H1 (cell line): ENCODE measurements at regions not wholly inside any gene's neighbourhood (a gene's known extent, or its start where the extent isn't known, plus 50 kb on each side); places are given as distances from the start of the nearest gene placed in this dataset.

Experiments used
- CTCF ChIA-PET: fragments of 300-600 bp; sonication (Branson Sonifier 250); formaldehyde crosslinking; loops from one replicate; lab custom pipeline; 2021; ENCODE audit not compliant: partially characterized antibody; lab: Charles Lee
- POLR2A ChIA-PET: fragments of 300-600 bp; sonication (Branson Sonifier 250); formaldehyde crosslinking; loops from one replicate; lab custom pipeline; 2021; ENCODE audit warnings: inconsistent platforms; ENCODE audit not compliant: partially characterized antibody; lab: Charles Lee
- DNase-seq, 2 experiments: peaks; one replicate each; pipeline versions ENCODE4 v3.0.0 to v3.0.0-alpha.2; 2010 to 2022; ENCODE audit warnings: low spot score in 2 of 2, low read depth in 1 of 2, mixed read lengths in 1 of 2
- FAIRE-seq: peaks from 2 replicates; lab custom pipeline; 2011; peaks lifted over from hg19 to GRCh38; lab: Jason Lieb, UNC
- H2AFZ ChIP-seq: 2 replicates; pipeline ENCODE4 v1.8.1; 2012; ENCODE audit warnings: low read length, inconsistent platforms
- H2AK5ac ChIP-seq: 2 replicates; pipeline ENCODE4 v1.6.1; 2013; ENCODE audit warnings: low read depth, low read length
- H2BK120ac ChIP-seq: replicated peaks from 2 replicates; pipeline ENCODE3; 2013; ENCODE audit warnings: low read depth, low read length, inconsistent platforms
- H2BK12ac ChIP-seq: 2 replicates; pipeline ENCODE4 v1.6.1; 2013; ENCODE audit warnings: low read depth, low read length
- H2BK15ac ChIP-seq: 2 replicates; pipeline ENCODE4 v1.6.1; 2013; ENCODE audit warnings: low read length
- H2BK20ac ChIP-seq: 2 replicates; pipeline ENCODE4 v1.6.1; 2013; ENCODE audit warnings: low read length
- H2BK5ac ChIP-seq: 2 replicates; pipeline ENCODE4 v1.6.1; 2013; ENCODE audit warnings: low read depth, low read length
- H3K14ac ChIP-seq: 2 replicates; pipeline ENCODE4 v1.6.1; 2013; ENCODE audit warnings: inconsistent platforms; ENCODE audit not compliant: insufficient read length
- H3K18ac ChIP-seq: 2 replicates; pipeline ENCODE4 v1.6.1; 2013; ENCODE audit warnings: low read length; ENCODE audit errors: extremely low read depth
- H3K23ac ChIP-seq: 2 replicates; pipeline ENCODE4 v1.6.1; 2013; ENCODE audit warnings: inconsistent platforms; ENCODE audit not compliant: insufficient read length
- H3K23me2 ChIP-seq: 2 replicates; pipeline ENCODE4 v1.6.1; 2013; ENCODE audit warnings: low read depth, low read length
- H3K27ac ChIP-seq: 2 replicates; pipeline ENCODE4 v1.6.1; 2011; ENCODE audit warnings: low read depth, low read length, inconsistent platforms
- H3K27me3 ChIP-seq, 4 experiments: replicated peaks in 1 of 4; 1 replicate in 1 of 4; 2 replicates in 3 of 4; pipeline versions ENCODE4 v1.6.1 to v1.8.1; 2011 to 2013; ENCODE audit warnings: low read length in 3 of 4, mild to moderate bottlenecking in 3 of 4, inconsistent platforms in 2 of 4, mixed read lengths in 2 of 4, moderate library complexity in 1 of 4; ENCODE audit not compliant: control insufficient read depth in 3 of 4, insufficient read depth in 3 of 4; ENCODE audit errors: extremely low read depth in 1 of 4
- H3K36me3 ChIP-seq, 4 experiments: 2 replicates each; pipeline versions ENCODE4 v1.6.1 to v1.8.1; 2011 to 2013; ENCODE audit warnings: mild to moderate bottlenecking in 4 of 4, low read length in 3 of 4, moderate library complexity in 2 of 4, control low read depth in 1 of 4, inconsistent platforms in 1 of 4; ENCODE audit not compliant: insufficient read depth in 4 of 4, control insufficient read depth in 2 of 4
- H3K4ac ChIP-seq: replicated peaks from 2 replicates; pipeline ENCODE3; 2013; ENCODE audit warnings: low read length, low read depth, mixed read lengths, inconsistent platforms; ENCODE audit not compliant: insufficient read length
- H3K4me1 ChIP-seq, 4 experiments: replicated peaks in 1 of 4; 1 replicate in 1 of 4; 2 replicates in 3 of 4; pipeline versions ENCODE4 v1.6.1 to v1.8.1; 2011 to 2013; ENCODE audit warnings: low read length in 3 of 4, inconsistent platforms in 2 of 4, mixed read lengths in 1 of 4; ENCODE audit not compliant: insufficient read depth in 4 of 4, control insufficient read depth in 3 of 4
- H3K4me2 ChIP-seq, 2 experiments: 2 replicates each; pipeline versions ENCODE4 v1.6.1 to v1.8.1; 2011 to 2013; ENCODE audit warnings: low read depth in 2 of 2, low read length in 2 of 2, control low read depth in 1 of 2, inconsistent platforms in 1 of 2, mild to moderate bottlenecking in 1 of 2; ENCODE audit not compliant: insufficient read depth in 1 of 2
- H3K4me3 ChIP-seq, 4 experiments: fragments of 200-600, 300-600 bp in 1 of 4; sonication (generic), shearing (Covaris generic), sonication (Bioruptor Twin) in 1 of 4; 2 replicates each; pipeline versions ENCODE4 v1.5.1 to v1.8.1; 2011 to 2016; ENCODE audit warnings: low read length in 4 of 4, low read depth in 3 of 4, control low read depth in 2 of 4, inconsistent platforms in 2 of 4, mild to moderate bottlenecking in 2 of 4, mixed read lengths in 1 of 4, moderate library complexity in 1 of 4; ENCODE audit not compliant: insufficient read depth in 2 of 4; ENCODE audit errors: extremely low read depth in 1 of 4
- H3K56ac ChIP-seq: replicated peaks from 2 replicates; pipeline ENCODE3; 2013; ENCODE audit warnings: low read depth, mild to moderate bottlenecking, mixed read lengths, low read length, inconsistent platforms; ENCODE audit not compliant: insufficient read length
- H3K79me1 ChIP-seq: 2 replicates; pipeline ENCODE4 v1.6.1; 2013; ENCODE audit warnings: low read depth, low read length, control low read depth
- H3K79me2 ChIP-seq, 2 experiments: 2 replicates each; pipeline versions ENCODE4 v1.6.1 to v1.8.1; 2012 to 2013; ENCODE audit warnings: low read length in 2 of 2, mild to moderate bottlenecking in 2 of 2, inconsistent platforms in 1 of 2; ENCODE audit not compliant: insufficient read depth in 2 of 2, control insufficient read depth in 1 of 2
- H3K9ac ChIP-seq, 4 experiments: replicated peaks in 1 of 4; 1 replicate in 1 of 4; 2 replicates in 3 of 4; pipeline versions ENCODE4 v1.6.1 to v1.8.1; 2011 to 2013; ENCODE audit warnings: low read depth in 3 of 4, low read length in 3 of 4, control low read depth in 2 of 4, mild to moderate bottlenecking in 2 of 4, moderate library complexity in 2 of 4, inconsistent platforms in 1 of 4; ENCODE audit errors: extremely low read depth in 1 of 4
- H3K9me3 ChIP-seq, 2 experiments: 2 replicates each; pipeline versions ENCODE4 v1.6.1 to v1.8.1; 2012 to 2013; ENCODE audit warnings: mild to moderate bottlenecking in 2 of 2, moderate library complexity in 2 of 2, control low read depth in 1 of 2, inconsistent platforms in 1 of 2, low read depth in 1 of 2, low read length in 1 of 2, mixed read lengths in 1 of 2; ENCODE audit not compliant: insufficient read depth in 2 of 2
- H4K20me1 ChIP-seq, 2 experiments: replicated peaks in 1 of 2; 2 replicates each; pipeline versions ENCODE3 to v1.8.1; 2011 to 2013; ENCODE audit warnings: inconsistent platforms in 2 of 2, low read length in 2 of 2, mild to moderate bottlenecking in 1 of 2; ENCODE audit not compliant: insufficient read depth in 2 of 2, control insufficient read depth in 1 of 2
- H4K5ac ChIP-seq: 2 replicates; pipeline ENCODE4 v1.6.1; 2013; ENCODE audit warnings: low read length, low read depth, mixed read lengths, inconsistent platforms; ENCODE audit not compliant: insufficient read length
- H4K8ac ChIP-seq: 2 replicates; pipeline ENCODE4 v1.8.0; 2013; ENCODE audit warnings: mild to moderate bottlenecking, moderate library complexity, low read length, inconsistent platforms; ENCODE audit not compliant: insufficient read depth; ENCODE audit errors: extremely low read depth
- H4K91ac ChIP-seq: replicated peaks from 2 replicates; pipeline ENCODE3; 2013; ENCODE audit warnings: low read length, mixed read lengths, inconsistent platforms; ENCODE audit not compliant: insufficient read length
- ASH2L ChIP-seq: fragments of 200-600, 300-600 bp; sonication (generic); IDR thresholded peaks from one replicate; pipeline ENCODE4 v1.7.1; 2017; ENCODE audit warnings: low read length
- CTBP2 ChIP-seq: IDR thresholded peaks from 2 replicates; pipeline ENCODE4 v1.7.0; 2011; ENCODE audit warnings: borderline replicate concordance, mild to moderate bottlenecking, moderate library complexity, mixed read lengths, low read length; ENCODE audit not compliant: insufficient read depth, insufficient read length
- JUND ChIP-seq: IDR thresholded peaks from 2 replicates; pipeline ENCODE4 v1.6.1; 2011; ENCODE audit warnings: mild to moderate bottlenecking, improper control_type of control experiment, low read length
- PHF8 ChIP-seq: fragments of 200-600 bp; sonication (generic); conservative IDR thresholded peaks from 2 replicates; pipeline ENCODE4 v1.7.1; 2012; ENCODE audit warnings: low read depth, mild to moderate bottlenecking, inconsistent platforms, low read length, moderate library complexity
- POLR2A ChIP-seq, 2 experiments: IDR thresholded peaks; 1 replicate in 1 of 2; 2 replicates in 1 of 2; pipeline ENCODE4 v1.6.1; 2011; ENCODE audit warnings: low read depth in 2 of 2, low read length in 2 of 2, mild to moderate bottlenecking in 2 of 2; ENCODE audit errors: control extremely low read depth in 1 of 2
- USF2 ChIP-seq: IDR thresholded peaks from 2 replicates; pipeline ENCODE4 v1.6.1; 2011; ENCODE audit warnings: low read length, improper control_type of control experiment
- WGBS, 2 experiments: shearing (Covaris generic) in 1 of 2; methylation state at CpG; one replicate each; pipeline versions ENCODE4 v1.1.6 to v1.1.7; 2013 to 2015; ENCODE audit warnings: low lambda C conversion rate in 2 of 2, mixed read lengths in 2 of 2, inconsistent platforms in 1 of 2, low coverage in 1 of 2, missing lambda C conversion rate in 1 of 2; ENCODE audit not compliant: insufficient replicate concordance in 2 of 2, insufficient coverage in 1 of 2, insufficient read length in 1 of 2; ENCODE audit errors: extremely low coverage in 1 of 2, missing lambda C conversion rate in 1 of 2; 5-methylcytosine and 5-hydroxymethylcytosine counted together

GRCh38 chr2:220811115-220811514 lies 761.0 kb downstream of the EPHA4 start:
- H4K20me1 ChIP-seq = no peaks in the 10 kb centered on the region
- no peak for DNase-seq
- CTCF ChIA-PET = no interaction called here
- TF ChIP-seq CTBP2 = no peak
- no peak for TF ChIP-seq POLR2A (IDR thresholded peaks at IDR 0.05; ENCODE audit: control extremely low read depth in 1 of 2, low read depth in 2 of 2, low read length in 2 of 2)
- TF ChIP-seq USF2 = no peak
- no peak for TF ChIP-seq PHF8
- TF ChIP-seq JUND = no peak
- TF ChIP-seq ASH2L = no peak
- TF ChIP-seq, all 59 proteins: peak for 0
- no peaks in the 10 kb centered on the region for H3K27me3 ChIP-seq
- no peak overlapping the region for H2BK120ac ChIP-seq
- no peak overlapping the region for H4K8ac ChIP-seq
- H3K4me1 ChIP-seq = no peaks in the 10 kb centered on the region
- no peak overlapping the region for H3K14ac ChIP-seq
- H3K9me3 ChIP-seq = no peaks in the 10 kb centered on the region
- no peak overlapping the region for H4K5ac ChIP-seq
- no peak overlapping the region for H3K23ac ChIP-seq
- H3K56ac ChIP-seq = no peak overlapping the region
- H2BK5ac ChIP-seq = no peak overlapping the region
- H3K79me1 ChIP-seq = no peaks in the 10 kb centered on the region
- no peak overlapping the region for H2BK20ac ChIP-seq
- H2BK15ac ChIP-seq = no peak overlapping the region
- no peak overlapping the region for H3K4me3 ChIP-seq
- H3K9ac ChIP-seq = no peak overlapping the region
- H3K4ac ChIP-seq = no peak overlapping the region
- no peak overlapping the region for H3K18ac ChIP-seq
- H3K27ac ChIP-seq = no peak overlapping the region
- H2AFZ ChIP-seq = no peak overlapping the region
- H4K91ac ChIP-seq = no peak overlapping the region
- FAIRE-seq = no peak
- no peak overlapping the region for H3K4me2 ChIP-seq
- no peak overlapping the region for H2AK5ac ChIP-seq
- no peak overlapping the region for H2BK12ac ChIP-seq
- 89% methylated on average over 1 of the region's 1 CpG; no CpG with 5 or more reads in 1 of the 2 experiments for WGBS, 2 experiments
- H3K36me3 ChIP-seq = no peaks in the 10 kb centered on the region
- POLR2A ChIA-PET = no interaction called here
- H3K79me2 ChIP-seq = no peaks in the 10 kb centered on the region
- H3K23me2 ChIP-seq = no peaks in the 10 kb centered on the region
